HepG2 (cell line): ENCODE measurements at regions not wholly inside any gene's neighbourhood (a gene's known extent, or its start where the extent isn't known, plus 50 kb on each side); places are given as distances from the start of the nearest gene placed in this dataset.

Experiments used
- ATAC-seq: fragments of 200-7000 bp; cut with Tn5 transposase; 3 replicates; pipeline ENCODE4 v1.9.1; 2020; ENCODE audit warnings: mild to moderate bottlenecking, moderate library complexity
- BruUV-seq: library from RNA; stranded (reverse); fragments of 400-500 nt; replicated peaks from 2 replicates; lab custom pipeline; 2021; lab: Mats Ljungman, UMichigan
- CTCF ChIA-PET: fragments of 300-600 bp; formaldehyde crosslinking; extraction: SDS; loops from one replicate; lab custom pipeline; 2021; ENCODE audit warnings: low total read pairs, inconsistent platforms, low intra/inter-chr PET ratio; lab: Yijun Ruan, JAX
- POLR2A ChIA-PET: fragments of 350-600 bp; sonication (Branson Sonifier 250); formaldehyde crosslinking; loops from one replicate; lab custom pipeline; 2020; ENCODE audit warnings: antibody characterized with exemption, inconsistent platforms; lab: Yijun Ruan, JAX
- DNase-seq: peaks from one replicate; pipeline ENCODE4 v3.0.0-alpha.2; 2015; ENCODE audit warnings: low spot score
- FAIRE-seq: peaks from 3 replicates; lab custom pipeline; 2011; peaks lifted over from hg19 to GRCh38; lab: Jason Lieb, UNC
- H2AFZ ChIP-seq: one replicate; pipeline ENCODE4 v1.6.1; 2011; ENCODE audit warnings: low read length, inconsistent platforms
- H3K27ac ChIP-seq: fragments of 300-600 bp; 3 replicates; pipeline ENCODE4 v1.8.0; 2011; ENCODE audit warnings: mixed run types, mild to moderate bottlenecking, mixed read lengths, low read length, inconsistent platforms; ENCODE audit not compliant: insufficient read depth; ENCODE audit errors: extremely low read length
- H3K27me3 ChIP-seq, 2 experiments: fragments of 200-600 bp in 1 of 2; 2 replicates in 1 of 2; 3 replicates in 1 of 2; pipeline versions ENCODE4 v1.6.0 to v1.8.0; 2011; ENCODE audit warnings: low read length in 2 of 2, mild to moderate bottlenecking in 2 of 2, moderate library complexity in 2 of 2, inconsistent platforms in 1 of 2; ENCODE audit not compliant: insufficient read depth in 2 of 2, control insufficient read depth in 1 of 2
- H3K36me3 ChIP-seq, 2 experiments: fragments of 200-600 bp in 1 of 2; replicated peaks in 1 of 2; 2 replicates in 1 of 2; 3 replicates in 1 of 2; pipeline versions ENCODE4 v1.5.1 to v1.8.0; 2011; ENCODE audit warnings: low read length in 2 of 2, inconsistent platforms in 1 of 2; ENCODE audit not compliant: insufficient read depth in 2 of 2, control insufficient read depth in 1 of 2
- H3K4me1 ChIP-seq: 2 replicates; pipeline ENCODE4 v1.5.1; 2012; ENCODE audit warnings: low read length, inconsistent platforms; ENCODE audit not compliant: insufficient read depth
- H3K4me2 ChIP-seq: 2 replicates; pipeline ENCODE4 v1.6.0; 2011; ENCODE audit warnings: low read depth, low read length, inconsistent platforms
- H3K4me3 ChIP-seq, 3 experiments: fragments of 200-600 bp in 1 of 3; sonication (generic), shearing (Covaris generic) in 1 of 3; replicated peaks in 1 of 3; 2 replicates each; pipeline ENCODE4 v1.5.1; 2011 to 2016; ENCODE audit warnings: low read length in 3 of 3, inconsistent platforms in 2 of 3, low read depth in 2 of 3, mild to moderate bottlenecking in 2 of 3, control low read depth in 1 of 3, mixed read lengths in 1 of 3; ENCODE audit not compliant: insufficient read depth in 1 of 3
- H3K79me2 ChIP-seq: one replicate; pipeline ENCODE4 v1.6.1; 2011; ENCODE audit warnings: low read length, inconsistent platforms; ENCODE audit not compliant: insufficient read depth
- H3K9ac ChIP-seq: 2 replicates; pipeline ENCODE4 v1.6.0; 2011; ENCODE audit warnings: mild to moderate bottlenecking, low read depth, low read length, inconsistent platforms; ENCODE audit not compliant: insufficient read depth
- H3K9me3 ChIP-seq: 2 replicates; pipeline ENCODE4 v1.5.1; 2012; ENCODE audit warnings: mild to moderate bottlenecking, low read length
- H4K20me1 ChIP-seq: 2 replicates; pipeline ENCODE4 v1.6.0; 2011; ENCODE audit warnings: inconsistent platforms, mild to moderate bottlenecking, low read length, moderate library complexity; ENCODE audit not compliant: insufficient read depth
- CBX2 ChIP-seq, 2 experiments: fragments of 200-600 bp in 1 of 2; sonication (generic); formaldehyde crosslinking in 1 of 2; IDR thresholded peaks; 2 replicates each; pipeline versions ENCODE4 v1.7.0 to v1.8.1; 2018 to 2022; ENCODE audit warnings: low read depth in 2 of 2, low read length in 1 of 2, mild to moderate bottlenecking in 1 of 2, missing genetic modification reagents in 1 of 2
- GTF2F1 ChIP-seq: fragments of 150-350 bp; IDR thresholded peaks from 2 replicates; pipeline ENCODE4 v1.6.1; 2014; ENCODE audit warnings: low read length
- HOXA5 ChIP-seq: sonication (generic); formaldehyde crosslinking; IDR thresholded peaks from 2 replicates; pipeline ENCODE4 v1.4.0; 2020; ENCODE audit warnings: missing genetic modification reagents
- MTF2 ChIP-seq: sonication (generic); formaldehyde crosslinking; IDR thresholded peaks from 2 replicates; pipeline ENCODE4 v1.5.0; 2020; ENCODE audit warnings: missing genetic modification reagents, borderline replicate concordance
- SALL2 ChIP-seq: sonication (generic); formaldehyde crosslinking; IDR thresholded peaks from 2 replicates; pipeline ENCODE4 v1.8.1; 2023; ENCODE audit warnings: mild to moderate bottlenecking, missing genetic modification reagents, inconsistent platforms
- SOX13 ChIP-seq, 3 experiments: fragments of 450-650 bp in 1 of 3; sonication (generic) in 1 of 3; formaldehyde crosslinking in 1 of 3; IDR thresholded peaks in 2 of 3; conservative IDR thresholded peaks in 1 of 3; 2 replicates each; pipeline versions ENCODE4 v1.5.0 to v1.6.1; 2016 to 2020; ENCODE audit warnings: antibody characterized with exemption in 1 of 3, mild to moderate bottlenecking in 1 of 3, missing compliant biosample characterization in 1 of 3, missing genetic modification reagents in 1 of 3, moderate library complexity in 1 of 3
- ZFP41 ChIP-seq: sonication (generic); formaldehyde crosslinking; IDR thresholded peaks from 2 replicates; pipeline ENCODE4 v1.4.0; 2020; ENCODE audit warnings: mild to moderate bottlenecking, missing genetic modification reagents, borderline replicate concordance
- ZNF567 ChIP-seq: sonication (generic); formaldehyde crosslinking; IDR thresholded peaks from 2 replicates; pipeline ENCODE4 v1.8.1; 2023; ENCODE audit warnings: mild to moderate bottlenecking, missing genetic modification reagents, borderline replicate concordance
- WGBS: methylation state at CpG from one replicate; pipeline ENCODE4 v1.1.6; 2017; ENCODE audit warnings: low lambda C conversion rate; 5-methylcytosine and 5-hydroxymethylcytosine counted together
- in situ Hi-C: cut with HindIII; loops from 2 replicates; pipeline ENCODE4 v1.10.0; 2017; ENCODE audit warnings: low pct_unique_long_range_greater_than_20kb; ENCODE audit not compliant: extremely low pct_ligation_motif_present
- intact Hi-C: fragments of 100-400 bp; cut with micrococcal nuclease; formaldehyde crosslinking; loops from one replicate; pipeline ENCODE4 v1.10.0; 2022; ENCODE audit not compliant: unreplicated experiment
- TF ChIP-seq, protein P1 (sequence below): sonication (generic); formaldehyde crosslinking; IDR thresholded peaks from 2 replicates; pipeline ENCODE4 v1.5.0; 2020; ENCODE audit warnings: missing genetic modification reagents
- TF ChIP-seq, protein P2 (sequence below): sonication (generic); formaldehyde crosslinking; conservative IDR thresholded peaks from 2 replicates; pipeline ENCODE4 v1.4.0; 2020; ENCODE audit warnings: mild to moderate bottlenecking, missing genetic modification reagents, moderate library complexity
- TF ChIP-seq, protein P3 (sequence below): sonication (generic); formaldehyde crosslinking; IDR thresholded peaks from 2 replicates; pipeline ENCODE4 v1.9.0; 2021; ENCODE audit warnings: missing genetic modification reagents, mild to moderate bottlenecking, borderline replicate concordance

DNA sequence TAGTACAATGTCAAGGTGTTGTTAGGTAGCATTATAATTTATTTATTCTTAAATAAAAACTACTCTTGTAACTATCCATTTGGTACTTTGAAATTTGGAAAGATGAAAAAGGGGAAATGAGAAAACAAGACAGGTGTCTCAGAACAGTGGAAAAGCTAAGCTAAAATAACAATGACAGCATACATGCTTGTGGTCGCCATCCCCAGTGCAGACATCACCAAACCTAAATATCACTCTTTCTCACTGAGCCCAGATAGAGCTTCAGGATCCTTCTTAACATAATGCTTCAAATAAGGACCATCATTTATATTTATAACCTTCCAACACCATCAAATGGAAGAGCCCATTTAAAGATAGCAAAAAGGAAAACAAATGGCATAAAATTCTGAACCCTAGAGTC is 434.4 kb upstream of the BRINP1 start (continued):
- TF ChIP-seq SOX13 (IDR thresholded peaks at IDR 0.05) (no peak), SOX13 (CRISPR knock-in tag; conservative IDR thresholded peaks at IDR 0.05 in 1 of 2, IDR thresholded peaks at IDR 0.05 in 1 of 2) (no peak)

GRCh38 chr9:119802621-119803020 is 433.4 kb upstream of the BRINP1 start:
- FAIRE-seq (no peak), ATAC-seq (no peak), DNase-seq (no peak)
- intact Hi-C loops = no loop called here
- in situ Hi-C loops = no loop called here
- H3K27me3 ChIP-seq = no peaks in the 10 kb centered on the region
- POLR2A ChIA-PET = no interaction called here
- H3K36me3 ChIP-seq = no peaks in the 10 kb centered on the region
- H3K9me3 ChIP-seq = no peaks in the 10 kb centered on the region
- TF ChIP-seq, protein P1, sequence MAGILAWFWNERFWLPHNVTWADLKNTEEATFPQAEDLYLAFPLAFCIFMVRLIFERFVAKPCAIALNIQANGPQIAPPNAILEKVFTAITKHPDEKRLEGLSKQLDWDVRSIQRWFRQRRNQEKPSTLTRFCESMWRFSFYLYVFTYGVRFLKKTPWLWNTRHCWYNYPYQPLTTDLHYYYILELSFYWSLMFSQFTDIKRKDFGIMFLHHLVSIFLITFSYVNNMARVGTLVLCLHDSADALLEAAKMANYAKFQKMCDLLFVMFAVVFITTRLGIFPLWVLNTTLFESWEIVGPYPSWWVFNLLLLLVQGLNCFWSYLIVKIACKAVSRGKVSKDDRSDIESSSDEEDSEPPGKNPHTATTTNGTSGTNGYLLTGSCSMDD = no peak
- TF ChIP-seq CBX2 (IDR thresholded peaks at IDR 0.05; ENCODE audit: low read depth, low read length) = no peak
- no peak for TF ChIP-seq CBX2 (CRISPR knock-in tag; IDR thresholded peaks at IDR 0.05; ENCODE audit: low read depth)
- no peak for TF ChIP-seq MTF2 (CRISPR knock-in tag)
- TF ChIP-seq, protein P2, sequence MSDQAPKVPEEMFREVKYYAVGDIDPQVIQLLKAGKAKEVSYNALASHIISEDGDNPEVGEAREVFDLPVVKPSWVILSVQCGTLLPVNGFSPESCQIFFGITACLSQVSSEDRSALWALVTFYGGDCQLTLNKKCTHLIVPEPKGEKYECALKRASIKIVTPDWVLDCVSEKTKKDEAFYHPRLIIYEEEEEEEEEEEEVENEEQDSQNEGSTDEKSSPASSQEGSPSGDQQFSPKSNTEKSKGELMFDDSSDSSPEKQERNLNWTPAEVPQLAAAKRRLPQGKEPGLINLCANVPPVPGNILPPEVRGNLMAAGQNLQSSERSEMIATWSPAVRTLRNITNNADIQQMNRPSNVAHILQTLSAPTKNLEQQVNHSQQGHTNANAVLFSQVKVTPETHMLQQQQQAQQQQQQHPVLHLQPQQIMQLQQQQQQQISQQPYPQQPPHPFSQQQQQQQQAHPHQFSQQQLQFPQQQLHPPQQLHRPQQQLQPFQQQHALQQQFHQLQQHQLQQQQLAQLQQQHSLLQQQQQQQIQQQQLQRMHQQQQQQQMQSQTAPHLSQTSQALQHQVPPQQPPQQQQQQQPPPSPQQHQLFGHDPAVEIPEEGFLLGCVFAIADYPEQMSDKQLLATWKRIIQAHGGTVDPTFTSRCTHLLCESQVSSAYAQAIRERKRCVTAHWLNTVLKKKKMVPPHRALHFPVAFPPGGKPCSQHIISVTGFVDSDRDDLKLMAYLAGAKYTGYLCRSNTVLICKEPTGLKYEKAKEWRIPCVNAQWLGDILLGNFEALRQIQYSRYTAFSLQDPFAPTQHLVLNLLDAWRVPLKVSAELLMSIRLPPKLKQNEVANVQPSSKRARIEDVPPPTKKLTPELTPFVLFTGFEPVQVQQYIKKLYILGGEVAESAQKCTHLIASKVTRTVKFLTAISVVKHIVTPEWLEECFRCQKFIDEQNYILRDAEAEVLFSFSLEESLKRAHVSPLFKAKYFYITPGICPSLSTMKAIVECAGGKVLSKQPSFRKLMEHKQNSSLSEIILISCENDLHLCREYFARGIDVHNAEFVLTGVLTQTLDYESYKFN (CRISPR knock-in tag) = no peak
- TF ChIP-seq, protein P3, sequence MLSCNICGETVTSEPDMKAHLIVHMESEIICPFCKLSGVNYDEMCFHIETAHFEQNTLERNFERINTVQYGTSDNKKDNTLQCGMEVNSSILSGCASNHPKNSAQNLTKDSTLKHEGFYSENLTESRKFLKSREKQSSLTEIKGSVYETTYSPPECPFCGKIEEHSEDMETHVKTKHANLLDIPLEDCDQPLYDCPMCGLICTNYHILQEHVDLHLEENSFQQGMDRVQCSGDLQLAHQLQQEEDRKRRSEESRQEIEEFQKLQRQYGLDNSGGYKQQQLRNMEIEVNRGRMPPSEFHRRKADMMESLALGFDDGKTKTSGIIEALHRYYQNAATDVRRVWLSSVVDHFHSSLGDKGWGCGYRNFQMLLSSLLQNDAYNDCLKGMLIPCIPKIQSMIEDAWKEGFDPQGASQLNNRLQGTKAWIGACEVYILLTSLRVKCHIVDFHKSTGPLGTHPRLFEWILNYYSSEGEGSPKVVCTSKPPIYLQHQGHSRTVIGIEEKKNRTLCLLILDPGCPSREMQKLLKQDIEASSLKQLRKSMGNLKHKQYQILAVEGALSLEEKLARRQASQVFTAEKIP (CRISPR knock-in tag) = no peak
- TF ChIP-seq ZNF567 (CRISPR knock-in tag) = no peak
- TF ChIP-seq SALL2 (CRISPR knock-in tag) = no peak
- no peak for TF ChIP-seq GTF2F1
- TF ChIP-seq ZFP41 (CRISPR knock-in tag) = no peak
- no peak for TF ChIP-seq HOXA5
- H3K4me1 ChIP-seq = no peaks in the 10 kb centered on the region
- no peak overlapping the region for H3K9ac ChIP-seq
- no peaks in the 10 kb centered on the region for H3K79me2 ChIP-seq
- WGBS = 56% methylated on average over 5 of the region's 6 CpGs
- no peak overlapping the region for H3K4me2 ChIP-seq
- CTCF ChIA-PET = no interaction called here
- no TSS peak for BruUV-seq
- no peak overlapping the region for H3K4me3 ChIP-seq
- H3K27ac ChIP-seq = no peak overlapping the region
- H4K20me1 ChIP-seq = no peaks in the 10 kb centered on the region
- no peak overlapping the region for H2AFZ ChIP-seq
